Erythroblast (primary cell): ENCODE measurements at regions not wholly inside any gene's neighbourhood (a gene's known extent, or its start where the extent isn't known, plus 50 kb on each side); places are given as distances from the start of the nearest gene placed in this dataset.

Experiments used
- GATA1 ChIP-seq: IDR thresholded peaks from 2 replicates; pipeline ENCODE4 v1.6.1; 2011; ENCODE audit warnings: low read depth, mild to moderate bottlenecking, control low read depth, low read length, moderate library complexity
- POLR2A ChIP-seq: IDR thresholded peaks from 2 replicates; pipeline ENCODE4 v1.6.1; 2011; ENCODE audit warnings: mild to moderate bottlenecking, low read length

DNA sequence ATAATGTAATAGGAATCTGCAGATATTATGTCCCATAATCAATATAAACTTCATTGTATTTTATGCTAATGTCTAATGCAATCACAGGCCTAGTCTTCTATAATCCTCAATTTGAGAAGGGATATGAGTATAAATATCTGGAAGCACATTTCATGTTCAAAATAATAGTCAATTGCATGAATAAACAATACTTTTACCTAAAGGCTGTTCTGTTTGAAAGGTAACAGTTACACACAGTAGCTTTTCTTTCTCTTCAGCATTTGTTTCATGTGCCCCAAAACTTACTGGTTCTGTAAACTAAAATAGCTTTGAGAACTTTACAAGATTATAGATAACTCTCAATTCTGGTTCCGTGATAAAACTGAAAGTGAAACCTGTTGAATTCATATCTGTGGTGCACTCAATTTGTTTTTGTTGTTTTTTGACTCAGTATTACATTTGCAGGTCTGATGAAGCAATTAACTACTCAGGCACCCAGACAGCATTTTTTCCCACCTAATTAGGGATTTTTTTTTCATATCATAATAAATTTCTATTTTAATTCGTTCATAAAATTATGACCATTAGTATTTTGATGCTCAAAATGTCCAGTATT lies 1193.8 kb downstream of the SLITRK1 start:
- no peak for TF ChIP-seq POLR2A
- TF ChIP-seq GATA1: no peak
